H1 (cell line): ENCODE measurements at regions not wholly inside any gene's neighbourhood (a gene's known extent, or its start where the extent isn't known, plus 50 kb on each side); places are given as distances from the start of the nearest gene placed in this dataset.

Experiments
- CTCF ChIA-PET: fragments of 300-600 bp; sonication (Branson Sonifier 250); formaldehyde crosslinking; loops from one replicate; lab custom pipeline; 2021; ENCODE audit not compliant: partially characterized antibody; lab: Charles Lee
- POLR2A ChIA-PET: fragments of 300-600 bp; sonication (Branson Sonifier 250); formaldehyde crosslinking; loops from one replicate; lab custom pipeline; 2021; ENCODE audit warnings: inconsistent platforms; ENCODE audit not compliant: partially characterized antibody; lab: Charles Lee
- DNase-seq, 2 experiments: peaks; one replicate each; pipeline versions ENCODE4 v3.0.0 to v3.0.0-alpha.2; 2010 to 2022; ENCODE audit warnings: low spot score in 2 of 2, low read depth in 1 of 2, mixed read lengths in 1 of 2
- FAIRE-seq: peaks from 2 replicates; lab custom pipeline; 2011; peaks lifted over from hg19 to GRCh38; lab: Jason Lieb, UNC
- H2AFZ ChIP-seq: 2 replicates; pipeline ENCODE4 v1.8.1; 2012; ENCODE audit warnings: low read length, inconsistent platforms
- H2AK5ac ChIP-seq: 2 replicates; pipeline ENCODE4 v1.6.1; 2013; ENCODE audit warnings: low read depth, low read length
- H2BK120ac ChIP-seq: replicated peaks from 2 replicates; pipeline ENCODE3; 2013; ENCODE audit warnings: low read depth, low read length, inconsistent platforms
- H2BK12ac ChIP-seq: 2 replicates; pipeline ENCODE4 v1.6.1; 2013; ENCODE audit warnings: low read depth, low read length
- H2BK15ac ChIP-seq: 2 replicates; pipeline ENCODE4 v1.6.1; 2013; ENCODE audit warnings: low read length
- H2BK20ac ChIP-seq: 2 replicates; pipeline ENCODE4 v1.6.1; 2013; ENCODE audit warnings: low read length
- H2BK5ac ChIP-seq: 2 replicates; pipeline ENCODE4 v1.6.1; 2013; ENCODE audit warnings: low read depth, low read length
- H3K14ac ChIP-seq: 2 replicates; pipeline ENCODE4 v1.6.1; 2013; ENCODE audit warnings: inconsistent platforms; ENCODE audit not compliant: insufficient read length
- H3K18ac ChIP-seq: 2 replicates; pipeline ENCODE4 v1.6.1; 2013; ENCODE audit warnings: low read length; ENCODE audit errors: extremely low read depth
- H3K23ac ChIP-seq: 2 replicates; pipeline ENCODE4 v1.6.1; 2013; ENCODE audit warnings: inconsistent platforms; ENCODE audit not compliant: insufficient read length
- H3K23me2 ChIP-seq: 2 replicates; pipeline ENCODE4 v1.6.1; 2013; ENCODE audit warnings: low read depth, low read length
- H3K27ac ChIP-seq: 2 replicates; pipeline ENCODE4 v1.6.1; 2011; ENCODE audit warnings: low read depth, low read length, inconsistent platforms
- H3K27me3 ChIP-seq, 4 experiments: replicated peaks in 1 of 4; 1 replicate in 1 of 4; 2 replicates in 3 of 4; pipeline versions ENCODE4 v1.6.1 to v1.8.1; 2011 to 2013; ENCODE audit warnings: low read length in 3 of 4, mild to moderate bottlenecking in 3 of 4, inconsistent platforms in 2 of 4, mixed read lengths in 2 of 4, moderate library complexity in 1 of 4; ENCODE audit not compliant: control insufficient read depth in 3 of 4, insufficient read depth in 3 of 4; ENCODE audit errors: extremely low read depth in 1 of 4
- H3K36me3 ChIP-seq, 4 experiments: 2 replicates each; pipeline versions ENCODE4 v1.6.1 to v1.8.1; 2011 to 2013; ENCODE audit warnings: mild to moderate bottlenecking in 4 of 4, low read length in 3 of 4, moderate library complexity in 2 of 4, control low read depth in 1 of 4, inconsistent platforms in 1 of 4; ENCODE audit not compliant: insufficient read depth in 4 of 4, control insufficient read depth in 2 of 4
- H3K4ac ChIP-seq: replicated peaks from 2 replicates; pipeline ENCODE3; 2013; ENCODE audit warnings: low read length, low read depth, mixed read lengths, inconsistent platforms; ENCODE audit not compliant: insufficient read length
- H3K4me1 ChIP-seq, 4 experiments: replicated peaks in 1 of 4; 1 replicate in 1 of 4; 2 replicates in 3 of 4; pipeline versions ENCODE4 v1.6.1 to v1.8.1; 2011 to 2013; ENCODE audit warnings: low read length in 3 of 4, inconsistent platforms in 2 of 4, mixed read lengths in 1 of 4; ENCODE audit not compliant: insufficient read depth in 4 of 4, control insufficient read depth in 3 of 4
- H3K4me2 ChIP-seq, 2 experiments: 2 replicates each; pipeline versions ENCODE4 v1.6.1 to v1.8.1; 2011 to 2013; ENCODE audit warnings: low read depth in 2 of 2, low read length in 2 of 2, control low read depth in 1 of 2, inconsistent platforms in 1 of 2, mild to moderate bottlenecking in 1 of 2; ENCODE audit not compliant: insufficient read depth in 1 of 2
- H3K4me3 ChIP-seq, 4 experiments: fragments of 200-600, 300-600 bp in 1 of 4; sonication (generic), shearing (Covaris generic), sonication (Bioruptor Twin) in 1 of 4; 2 replicates each; pipeline versions ENCODE4 v1.5.1 to v1.8.1; 2011 to 2016; ENCODE audit warnings: low read length in 4 of 4, low read depth in 3 of 4, control low read depth in 2 of 4, inconsistent platforms in 2 of 4, mild to moderate bottlenecking in 2 of 4, mixed read lengths in 1 of 4, moderate library complexity in 1 of 4; ENCODE audit not compliant: insufficient read depth in 2 of 4; ENCODE audit errors: extremely low read depth in 1 of 4
- H3K56ac ChIP-seq: replicated peaks from 2 replicates; pipeline ENCODE3; 2013; ENCODE audit warnings: low read depth, mild to moderate bottlenecking, mixed read lengths, low read length, inconsistent platforms; ENCODE audit not compliant: insufficient read length
- H3K79me1 ChIP-seq: 2 replicates; pipeline ENCODE4 v1.6.1; 2013; ENCODE audit warnings: low read depth, low read length, control low read depth
- H3K79me2 ChIP-seq, 2 experiments: 2 replicates each; pipeline versions ENCODE4 v1.6.1 to v1.8.1; 2012 to 2013; ENCODE audit warnings: low read length in 2 of 2, mild to moderate bottlenecking in 2 of 2, inconsistent platforms in 1 of 2; ENCODE audit not compliant: insufficient read depth in 2 of 2, control insufficient read depth in 1 of 2
- H3K9ac ChIP-seq, 4 experiments: replicated peaks in 1 of 4; 1 replicate in 1 of 4; 2 replicates in 3 of 4; pipeline versions ENCODE4 v1.6.1 to v1.8.1; 2011 to 2013; ENCODE audit warnings: low read depth in 3 of 4, low read length in 3 of 4, control low read depth in 2 of 4, mild to moderate bottlenecking in 2 of 4, moderate library complexity in 2 of 4, inconsistent platforms in 1 of 4; ENCODE audit errors: extremely low read depth in 1 of 4
- H3K9me3 ChIP-seq, 2 experiments: 2 replicates each; pipeline versions ENCODE4 v1.6.1 to v1.8.1; 2012 to 2013; ENCODE audit warnings: mild to moderate bottlenecking in 2 of 2, moderate library complexity in 2 of 2, control low read depth in 1 of 2, inconsistent platforms in 1 of 2, low read depth in 1 of 2, low read length in 1 of 2, mixed read lengths in 1 of 2; ENCODE audit not compliant: insufficient read depth in 2 of 2
- H4K20me1 ChIP-seq, 2 experiments: replicated peaks in 1 of 2; 2 replicates each; pipeline versions ENCODE3 to v1.8.1; 2011 to 2013; ENCODE audit warnings: inconsistent platforms in 2 of 2, low read length in 2 of 2, mild to moderate bottlenecking in 1 of 2; ENCODE audit not compliant: insufficient read depth in 2 of 2, control insufficient read depth in 1 of 2
- H4K5ac ChIP-seq: 2 replicates; pipeline ENCODE4 v1.6.1; 2013; ENCODE audit warnings: low read length, low read depth, mixed read lengths, inconsistent platforms; ENCODE audit not compliant: insufficient read length
- H4K8ac ChIP-seq: 2 replicates; pipeline ENCODE4 v1.8.0; 2013; ENCODE audit warnings: mild to moderate bottlenecking, moderate library complexity, low read length, inconsistent platforms; ENCODE audit not compliant: insufficient read depth; ENCODE audit errors: extremely low read depth
- H4K91ac ChIP-seq: replicated peaks from 2 replicates; pipeline ENCODE3; 2013; ENCODE audit warnings: low read length, mixed read lengths, inconsistent platforms; ENCODE audit not compliant: insufficient read length
- BRCA1 ChIP-seq: IDR thresholded peaks from 2 replicates; pipeline ENCODE4 v1.6.1; 2012; ENCODE audit warnings: low read depth, low read length, improper control_type of control experiment
- HDAC2 ChIP-seq, 2 experiments: fragments of 300-600 bp in 1 of 2; sonication (generic) in 1 of 2; IDR thresholded peaks; 2 replicates each; pipeline ENCODE4 v1.6.1; 2011 to 2012; ENCODE audit warnings: low read depth in 2 of 2, low read length in 2 of 2, mild to moderate bottlenecking in 2 of 2, moderate library complexity in 2 of 2, borderline replicate concordance in 1 of 2, inconsistent platforms in 1 of 2
- TEAD4 ChIP-seq: IDR thresholded peaks from 2 replicates; pipeline ENCODE4 v1.6.1; 2012; ENCODE audit warnings: low read depth, low read length, inconsistent platforms, mixed read lengths
- YY1 ChIP-seq: IDR thresholded peaks from 2 replicates; pipeline ENCODE4 v1.6.1; 2011; ENCODE audit warnings: low read depth, mild to moderate bottlenecking, low read length
- WGBS, 2 experiments: shearing (Covaris generic) in 1 of 2; methylation state at CpG; one replicate each; pipeline versions ENCODE4 v1.1.6 to v1.1.7; 2013 to 2015; ENCODE audit warnings: low lambda C conversion rate in 2 of 2, mixed read lengths in 2 of 2, inconsistent platforms in 1 of 2, low coverage in 1 of 2, missing lambda C conversion rate in 1 of 2; ENCODE audit not compliant: insufficient replicate concordance in 2 of 2, insufficient coverage in 1 of 2, insufficient read length in 1 of 2; ENCODE audit errors: extremely low coverage in 1 of 2, missing lambda C conversion rate in 1 of 2; 5-methylcytosine and 5-hydroxymethylcytosine counted together

DNA sequence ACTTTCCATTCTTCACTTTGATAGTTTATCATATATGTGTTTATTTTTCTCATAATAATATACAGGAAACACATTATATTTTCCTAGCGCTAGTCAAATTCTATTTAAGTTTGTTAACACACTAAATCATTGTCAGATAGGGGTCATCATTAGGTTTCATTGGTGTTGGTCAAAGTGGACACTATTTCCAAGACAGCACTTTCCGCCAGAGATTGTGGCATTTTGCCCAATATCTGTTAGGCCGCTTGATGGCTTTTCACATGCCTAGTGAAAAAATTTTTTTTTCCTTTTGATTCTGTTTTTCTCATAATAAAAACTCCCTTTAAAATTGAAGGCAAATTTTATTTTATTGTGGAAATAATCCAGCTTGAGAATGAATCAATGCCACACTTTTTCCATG, 495.4 kb upstream of the AKR1E2 start:
- no peak overlapping the region for H3K27ac ChIP-seq

More for the DNA sequence above, 495.4 kb upstream of the AKR1E2 start:
- H3K9ac ChIP-seq, result no peak overlapping the region
- H3K9me3 ChIP-seq, result 0 out of 4 replicates have a peak, but pooled peaks cover 0 to 3% of the 10 kb centered on the region in 2 experiments
- H3K23ac ChIP-seq, result no peak overlapping the region
- H3K79me2 ChIP-seq, result no peaks in the 10 kb centered on the region
- no peak overlapping the region for H4K5ac ChIP-seq
- ChIA-PET POLR2A (no interaction called here), CTCF (interaction anchor here (0.7 kb wide), 1 partner anchor 63 kb away, joined by 3 read pairs; no protein-coding TSS in a partner anchor)
- TF ChIP-seq HDAC2 (IDR thresholded peaks at IDR 0.05; ENCODE audit: borderline replicate concordance in 1 of 2, low read depth in 2 of 2, low read length in 2 of 2) (no peak), BRCA1 (no peak), TEAD4 (no peak), YY1 (no peak)
- FAIRE-seq, result no peak
- no peaks in the 10 kb centered on the region for H3K36me3 ChIP-seq
- no peak overlapping the region for H2BK15ac ChIP-seq
- no peaks in the 10 kb centered on the region for H3K79me1 ChIP-seq
- no peaks in the 10 kb centered on the region for H4K20me1 ChIP-seq
- H3K4ac ChIP-seq, result no peak overlapping the region
- no peaks in the 10 kb centered on the region for H3K4me1 ChIP-seq
- 89% methylated on average over 3 of the region's 3 CpGs; no CpG with 5 or more reads in 1 of the 2 experiments for WGBS, 2 experiments
- no peak overlapping the region for H3K18ac ChIP-seq
- H4K91ac ChIP-seq, result no peak overlapping the region
- no peak overlapping the region for H2AK5ac ChIP-seq
- H3K56ac ChIP-seq, result no peak overlapping the region
- H2BK12ac ChIP-seq, result no peak overlapping the region
- no peak overlapping the region for H2AFZ ChIP-seq
- no peak overlapping the region for H2BK5ac ChIP-seq
- H2BK120ac ChIP-seq, result no peak overlapping the region
- H3K23me2 ChIP-seq, result no peaks in the 10 kb centered on the region
- H3K14ac ChIP-seq, result no peak overlapping the region
- no peak overlapping the region for H3K4me2 ChIP-seq
- no peaks in the 10 kb centered on the region for H3K27me3 ChIP-seq
- no peak overlapping the region for H4K8ac ChIP-seq
- DNase-seq, result no peak
- no peak overlapping the region for H2BK20ac ChIP-seq
- H3K4me3 ChIP-seq, result no peak overlapping the region
